ENCODE measurements at regions not wholly inside any gene's neighbourhood (a gene's known extent, or its start where the extent isn't known, plus 50 kb on each side); places are given as distances from the start of the nearest gene placed in this dataset.

DNA sequence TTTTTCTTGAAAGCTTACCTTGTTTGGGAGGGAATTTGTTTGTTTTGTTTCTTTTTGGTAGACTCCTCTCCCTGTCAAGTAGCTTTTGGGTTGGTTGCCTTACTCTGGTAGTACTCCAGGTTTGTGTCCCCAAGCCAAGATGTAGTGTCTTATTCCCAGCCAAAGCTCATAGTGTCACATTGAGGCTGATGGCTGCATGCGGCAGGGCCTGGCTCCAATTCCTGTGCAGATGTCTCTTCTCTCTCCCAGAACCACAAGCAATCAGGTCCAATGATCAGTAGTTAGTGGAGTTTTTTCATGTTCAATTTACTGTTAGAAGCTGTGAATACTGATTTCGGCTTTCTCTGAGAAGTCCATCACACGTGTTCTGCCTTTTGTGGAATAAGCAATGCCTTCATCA, 221.1 kb upstream of the THBS1 start:
- DNase-seq (ENCODE audit: low read depth in 1 of 2, low spot score in 1 of 2), result no peak

DNA sequence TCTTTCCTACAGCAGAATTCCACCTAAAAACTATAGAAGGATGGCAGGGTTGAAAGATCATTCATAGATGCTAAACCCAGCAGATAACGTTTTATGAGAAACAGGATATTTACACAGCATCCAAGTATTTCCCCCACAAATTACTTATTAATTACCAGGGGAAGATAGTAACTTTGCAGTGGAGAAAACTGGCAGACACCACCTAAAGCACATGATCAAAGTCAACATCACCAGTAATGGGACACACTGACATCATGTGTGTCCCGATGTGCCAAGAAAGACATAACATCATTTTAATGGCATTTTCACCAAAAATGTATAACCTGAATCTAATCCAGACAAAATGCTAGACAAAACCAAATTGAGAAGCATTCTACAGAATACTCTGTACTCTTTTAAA, 220.4 kb upstream of the THBS1 start:
- no peak for DNase-seq (ENCODE audit: low read depth in 1 of 2, low spot score in 1 of 2)

DNA sequence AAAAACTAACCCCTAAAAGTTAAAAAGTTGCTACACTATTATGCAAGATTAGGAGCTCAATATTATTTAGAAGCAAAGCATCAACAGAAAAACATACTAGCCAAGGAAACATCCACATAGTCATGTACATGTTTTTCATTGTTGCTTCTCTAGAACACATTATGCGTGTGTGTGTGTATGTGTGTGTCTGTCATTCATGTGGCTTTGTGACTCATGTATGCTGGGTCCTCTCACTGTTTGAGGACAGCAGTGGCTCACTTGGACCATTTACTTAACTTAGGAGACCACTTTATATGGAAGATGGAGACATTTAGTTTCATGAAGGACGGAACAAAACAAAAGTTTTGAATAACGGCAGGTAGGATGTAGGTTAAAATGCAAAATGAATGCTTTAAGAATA, 219.4 kb upstream of the THBS1 start:
- no peak for DNase-seq (ENCODE audit: low read depth in 1 of 2, low spot score in 1 of 2)

DNA sequence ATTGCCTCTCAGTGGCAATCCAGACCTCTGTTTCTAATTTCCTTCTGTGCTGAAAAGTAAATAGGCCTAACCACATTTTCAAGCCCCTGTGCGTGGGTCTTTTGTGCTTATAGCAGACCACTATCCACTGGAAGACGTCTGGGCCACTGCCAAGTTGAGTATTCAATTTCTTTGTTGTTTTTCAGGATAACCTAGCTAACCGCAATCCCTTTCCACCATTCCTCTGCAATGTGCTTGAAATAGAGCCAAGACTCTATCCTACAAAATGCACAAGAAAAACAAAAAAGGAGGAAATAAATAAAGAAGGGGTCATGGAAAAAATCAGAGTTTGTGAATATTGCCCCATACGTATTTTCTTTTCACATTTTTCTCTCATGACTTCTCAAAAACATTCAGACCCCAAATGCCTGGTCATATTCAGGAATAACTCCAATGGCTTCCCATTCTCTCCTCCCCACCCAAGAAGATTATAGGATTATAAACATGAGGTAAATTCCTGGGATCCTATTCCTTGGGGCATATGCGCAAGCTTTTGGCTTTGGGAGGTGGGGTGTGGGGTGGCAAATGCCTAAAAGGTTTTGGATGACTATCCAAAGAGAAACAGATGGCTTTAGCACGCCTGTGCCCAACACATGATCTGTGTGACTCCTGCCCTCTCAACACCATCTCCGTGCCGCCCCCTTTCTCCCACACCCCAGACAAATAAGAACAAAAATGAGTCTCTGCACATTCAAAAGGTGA, 217.9 kb upstream of the THBS1 start:
- no peak for DNase-seq (ENCODE audit: low read depth in 1 of 2, low spot score in 1 of 2)

DNA sequence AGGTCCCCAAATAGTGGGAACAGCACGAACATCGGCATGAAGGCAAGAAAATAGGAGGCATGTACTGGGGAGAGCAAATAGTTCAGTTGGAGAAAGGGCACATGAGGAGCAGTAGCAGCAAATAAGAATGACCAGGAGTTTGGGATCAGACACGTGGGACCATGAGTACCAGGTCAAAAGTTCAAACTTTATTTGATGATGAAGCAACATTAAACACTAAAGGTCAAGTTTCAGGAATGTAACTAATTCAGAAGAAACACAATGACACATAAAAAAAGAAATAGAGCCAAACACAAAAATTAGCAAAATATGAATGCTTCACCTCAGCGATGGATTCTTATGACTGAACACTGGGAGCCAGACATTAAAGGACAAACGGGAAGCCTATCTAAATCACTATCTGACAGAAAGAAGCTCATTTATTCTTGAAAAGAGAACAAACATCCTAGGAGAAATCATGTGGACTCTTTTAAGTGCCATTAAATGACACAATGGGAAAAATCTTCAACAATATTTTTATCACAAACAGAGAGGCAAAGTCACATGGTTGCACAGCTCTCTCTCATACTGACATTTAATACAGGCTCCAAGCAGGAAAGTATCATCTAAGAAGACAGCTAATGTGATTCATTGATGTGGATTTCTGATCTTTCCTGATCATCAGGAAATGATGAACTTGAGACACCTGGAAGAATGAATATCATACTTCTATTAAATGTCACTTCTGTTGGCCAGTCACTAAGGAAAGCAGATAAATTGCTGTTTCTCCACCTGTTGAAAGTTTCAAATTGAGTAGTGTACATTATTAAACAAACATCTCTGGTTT, 216.9 kb upstream of the THBS1 start:
- no peak for DNase-seq (ENCODE audit: low read depth in 1 of 2, low spot score in 1 of 2)

DNA sequence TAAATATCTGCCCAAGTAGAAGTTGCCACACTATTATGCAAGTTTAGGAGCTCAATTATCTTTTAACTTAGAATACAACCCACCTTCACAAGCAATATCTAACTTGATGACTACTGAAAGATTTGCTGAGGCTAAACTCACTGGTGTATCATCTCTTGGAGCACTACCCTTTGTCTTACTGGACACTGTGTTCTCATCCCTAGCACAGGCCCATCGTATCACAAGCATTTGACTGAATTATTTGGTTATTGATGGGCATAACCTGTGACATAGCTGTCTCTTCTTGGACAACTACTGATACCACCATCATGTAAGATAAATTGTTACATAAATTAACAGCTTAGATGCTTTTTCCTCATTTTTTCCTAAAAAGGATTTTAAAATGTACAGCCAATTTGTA, 216.2 kb upstream of the THBS1 start:
- DNase-seq (ENCODE audit: low read depth in 1 of 2, low spot score in 1 of 2), result no peak

- no peak for DNase-seq (ENCODE audit: low read depth in 1 of 2, low spot score in 1 of 2)
Measured at GRCh38 chr15:39365161-39365560, 215.7 kb upstream of the THBS1 start.

GRCh38 chr15:39365873-39366272, 215.0 kb upstream of the THBS1 start:
- DNase-seq (ENCODE audit: low read depth in 1 of 2, low spot score in 1 of 2), result no peak

DNA sequence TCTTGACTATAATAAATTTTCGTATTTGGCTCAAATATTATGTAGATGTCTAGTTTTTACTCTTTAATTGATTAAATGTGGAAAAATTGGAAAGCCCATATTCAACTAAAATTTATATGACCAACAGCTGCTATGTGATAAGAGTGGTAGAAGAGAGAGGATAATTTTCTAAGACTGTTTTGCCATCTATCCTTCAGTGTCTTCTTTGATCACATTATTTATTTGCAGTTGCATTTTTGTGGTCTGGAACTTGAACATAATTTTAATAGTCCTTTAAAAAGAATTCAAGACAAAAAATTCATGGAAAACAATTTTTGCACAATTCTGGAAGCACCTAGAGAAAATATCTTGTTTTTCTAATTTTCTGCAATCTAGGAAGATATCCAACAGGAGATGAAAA, 213.3 kb upstream of the THBS1 start:
- no peak for DNase-seq (ENCODE audit: low read depth in 1 of 2, low spot score in 1 of 2)

DNA sequence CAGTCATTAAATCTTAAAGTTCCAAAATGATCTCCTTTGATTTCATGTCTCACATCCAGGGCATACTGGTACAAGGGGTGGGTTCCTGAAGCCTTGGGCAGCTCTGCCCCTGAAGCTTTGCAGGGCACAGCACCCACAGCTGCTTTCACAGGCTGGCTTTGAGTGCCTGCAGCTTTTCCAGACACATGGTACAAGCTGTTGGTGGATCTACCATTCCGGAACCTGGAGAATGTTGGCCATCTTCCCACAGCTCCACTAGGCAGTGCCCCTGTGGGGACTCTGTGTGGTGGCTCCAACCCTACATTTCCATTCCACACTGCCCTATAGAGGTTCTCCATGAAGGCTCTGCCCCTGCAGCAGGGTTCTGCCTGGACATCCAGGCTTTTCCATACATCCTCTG, 211.1 kb upstream of the THBS1 start:
- DNase-seq (ENCODE audit: low read depth in 1 of 2, low spot score in 1 of 2), result no peak

DNA sequence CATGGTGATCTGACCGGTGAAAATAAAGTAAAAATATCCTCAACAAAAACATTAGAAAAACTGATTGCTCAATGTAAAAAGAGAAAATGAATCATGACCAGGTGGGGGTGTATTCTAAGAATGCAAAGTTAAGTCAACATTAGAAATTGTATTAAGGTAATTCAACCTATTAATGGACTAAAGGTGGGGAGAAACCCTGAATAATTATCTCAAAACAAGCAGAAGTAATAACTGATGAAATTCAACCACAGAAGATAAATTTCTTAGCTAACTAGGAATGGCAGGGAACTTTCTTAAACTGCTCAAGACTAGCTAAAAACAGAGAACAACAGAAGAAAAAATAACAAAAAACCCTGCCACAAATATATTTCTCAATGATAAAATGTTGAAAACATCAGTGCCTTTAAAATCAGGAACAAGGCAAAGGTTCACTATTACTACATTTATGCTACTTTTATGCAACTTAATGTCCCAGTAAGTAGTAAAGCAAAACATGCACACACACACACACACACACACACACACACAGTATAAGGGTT, 204.4 kb upstream of the THBS1 start:
- DNase-seq (ENCODE audit: low read depth in 1 of 2, low spot score in 1 of 2), result no peak

GRCh38 chr15:39381517-39381916, 199.4 kb upstream of the THBS1 start:
- no peak for DNase-seq (ENCODE audit: low read depth in 1 of 2, low spot score in 1 of 2)

DNA sequence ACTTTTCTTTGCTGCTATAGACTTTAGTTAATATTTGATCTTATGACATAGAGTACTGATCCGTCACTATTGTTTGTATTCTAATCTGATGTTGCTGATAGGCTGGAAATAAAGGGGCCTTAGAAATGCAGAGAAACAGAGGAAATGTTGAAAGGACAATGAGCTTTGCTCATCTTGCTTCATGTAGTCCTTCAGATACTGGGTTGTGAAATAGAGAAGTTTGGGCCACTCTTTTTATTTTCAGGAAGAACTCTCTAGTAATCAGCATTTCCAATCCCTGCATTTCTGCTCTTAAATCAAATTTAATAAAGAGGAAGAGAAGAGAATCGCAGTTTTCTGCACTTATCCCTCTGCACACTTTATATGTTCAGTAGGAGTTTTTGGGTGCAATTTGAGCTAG, 192.8 kb upstream of the THBS1 start:
- DNase-seq (ENCODE audit: low read depth in 1 of 2, low spot score in 1 of 2), result no peak

GRCh38 chr15:39391230-39391629, 189.6 kb upstream of the THBS1 start:
- DNase-seq (ENCODE audit: low read depth in 1 of 2, low spot score in 1 of 2), result no peak

GRCh38 chr15:39392469-39393047, 188.3 kb upstream of the THBS1 start:
- DNase-seq (ENCODE audit: low read depth in 1 of 2, low spot score in 1 of 2), result no peak

GRCh38 chr15:39393575-39394335, 187.1 kb upstream of the THBS1 start:
- DNase-seq (ENCODE audit: low read depth in 1 of 2, low spot score in 1 of 2), result no peak

DNA sequence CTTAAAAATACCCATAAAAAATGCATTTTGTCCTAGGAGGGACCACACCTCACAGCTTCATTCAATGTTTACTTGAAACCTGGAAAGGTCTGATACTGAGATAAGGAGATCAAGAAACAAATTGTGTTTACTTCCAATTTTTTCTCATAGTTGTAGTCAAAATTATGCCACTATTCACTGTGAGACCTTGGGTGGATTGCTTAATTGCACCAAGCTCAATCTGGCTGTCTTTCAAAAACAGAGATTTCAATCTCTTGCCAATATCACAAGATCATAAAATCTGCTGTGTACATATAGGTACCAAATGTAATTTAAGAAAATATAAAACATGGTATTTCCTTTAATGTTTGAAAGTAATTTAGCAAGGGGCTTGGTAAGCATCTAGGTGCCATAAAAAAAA, 186.4 kb upstream of the THBS1 start:
- DNase-seq (ENCODE audit: low read depth in 1 of 2, low spot score in 1 of 2), result no peak

- DNase-seq (ENCODE audit: low read depth in 1 of 2, low spot score in 1 of 2), result no peak
Measured at GRCh38 chr15:39396979-39397615, 183.8 kb upstream of the THBS1 start.

- DNase-seq (ENCODE audit: low read depth in 1 of 2, low spot score in 1 of 2), result no peak
Measured at GRCh38 chr15:39397883-39398282, 183.0 kb upstream of the THBS1 start.

DNA sequence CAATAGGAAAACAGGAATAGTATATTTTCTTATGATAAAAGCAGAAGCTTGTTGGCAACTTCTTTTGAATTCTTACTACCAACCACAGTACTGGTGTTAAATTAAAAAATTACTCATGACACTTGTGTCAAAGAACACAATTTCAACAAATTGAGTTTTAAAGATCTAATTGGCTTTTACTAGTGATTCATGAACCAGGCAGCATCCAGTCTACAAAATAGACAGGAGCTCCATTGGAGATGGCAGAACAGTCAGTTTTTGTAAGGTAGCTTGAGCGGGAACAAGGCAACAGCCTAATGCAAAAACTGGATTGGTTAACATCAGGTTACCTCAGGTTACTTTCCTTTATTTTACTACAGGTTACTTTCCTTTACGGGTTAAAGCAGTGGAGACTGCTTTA, 181.3 kb upstream of the THBS1 start:
- DNase-seq (ENCODE audit: low read depth in 1 of 2, low spot score in 1 of 2), result no peak

DNA sequence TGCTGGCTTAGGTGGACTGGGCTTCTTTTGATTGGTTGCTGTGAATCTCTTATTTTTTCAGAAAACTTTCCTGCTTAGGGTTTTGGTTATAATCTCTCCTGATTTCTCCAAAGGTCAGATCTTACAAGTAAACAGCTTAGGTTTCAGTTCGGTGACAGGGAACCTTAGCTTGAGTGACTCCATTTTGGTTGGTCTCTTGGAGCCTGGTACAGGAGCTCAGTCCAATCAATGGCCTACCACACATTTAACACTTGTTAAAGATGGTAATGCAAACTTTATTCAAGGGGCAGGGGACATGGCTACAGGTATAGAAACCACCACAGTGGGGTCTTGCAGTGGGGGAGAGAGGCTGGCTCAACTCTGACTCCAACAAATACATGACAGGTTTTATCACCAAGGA, 180.9 kb upstream of the THBS1 start:
- no peak for DNase-seq (ENCODE audit: low read depth in 1 of 2, low spot score in 1 of 2)

Data from activated CD4-positive, alpha-beta T cell treated with anti-CD3 and anti-CD28 coated beads, Interleukin-2, amount 50 U/mL, for 24 hours (primary cell).